GM21515 (cell line): ENCODE measurements at regions not wholly inside any gene's neighbourhood (a gene's known extent, or its start where the extent isn't known, plus 50 kb on each side); places are given as distances from the start of the nearest gene placed in this dataset.

Experiments used
- ATAC-seq: cut with Tn5 transposase; IDR thresholded peaks from one replicate; pipeline ENCODE4 v1.9.1; 2021; ENCODE audit not compliant: unreplicated experiment

GRCh38 chr9:87436716-87437115 lies 61.0 kb upstream of the DAPK1 start:
- no peak for ATAC-seq

- ATAC-seq, result no peak
These were observed 59.7 kb upstream of the DAPK1 start for GRCh38 chr9:87437966-87438365.

- no peak for ATAC-seq
These were observed 56.4 kb upstream of the DAPK1 start for GRCh38 chr9:87441251-87441650.

GRCh38 chr9:87442451-87442850 lies 55.2 kb upstream of the DAPK1 start:
- ATAC-seq, result no peak

GRCh38 chr9:87443006-87443405 lies 54.7 kb upstream of the DAPK1 start:
- ATAC-seq, result no peak

- ATAC-seq, result no peak
These were observed 54.2 kb upstream of the DAPK1 start for GRCh38 chr9:87443461-87443860.

- peak; percentile 96 for ATAC-seq
These were observed 52.0 kb upstream of the DAPK1 start for GRCh38 chr9:87445646-87446045.

GRCh38 chr9:87446527-87446926 lies 51.1 kb upstream of the DAPK1 start:
- no peak for ATAC-seq

GRCh38 chr9:87447547-87448432 lies 49.9 kb upstream of the DAPK1 start:
- ATAC-seq, result no peak
